Esophagus squamous epithelium (tissue), 4 donors: ENCODE measurements at regions not wholly inside any gene's neighbourhood (a gene's known extent, or its start where the extent isn't known, plus 50 kb on each side); places are given as distances from the start of the nearest gene placed in this dataset.

Experiments
- POLR2A ChIP-seq, 4 donors: fragments of 450-650 bp; IDR thresholded peaks; one replicate each; pipeline ENCODE4 v1.6.1; 2017; ENCODE audit warnings: antibody characterized with exemption in 4 of 4, mild to moderate bottlenecking in 4 of 4, moderate library complexity in 3 of 4
- TF ChIP-seq, protein P1 (sequence below), 6 experiments: fragments of 450-650 bp in 4 of 6; fragments of 200-600 bp in 2 of 6; sonication (generic) in 2 of 6; IDR thresholded peaks; one replicate each; pipeline ENCODE4 v1.5.1; 2016 to 2019; ENCODE audit warnings: antibody characterized with exemption in 6 of 6, mild to moderate bottlenecking in 4 of 6, moderate library complexity in 4 of 6

GRCh38 chr4:108247387-108248049 lies 78.8 kb upstream of the LEF1 start:
- TF ChIP-seq, protein P1, sequence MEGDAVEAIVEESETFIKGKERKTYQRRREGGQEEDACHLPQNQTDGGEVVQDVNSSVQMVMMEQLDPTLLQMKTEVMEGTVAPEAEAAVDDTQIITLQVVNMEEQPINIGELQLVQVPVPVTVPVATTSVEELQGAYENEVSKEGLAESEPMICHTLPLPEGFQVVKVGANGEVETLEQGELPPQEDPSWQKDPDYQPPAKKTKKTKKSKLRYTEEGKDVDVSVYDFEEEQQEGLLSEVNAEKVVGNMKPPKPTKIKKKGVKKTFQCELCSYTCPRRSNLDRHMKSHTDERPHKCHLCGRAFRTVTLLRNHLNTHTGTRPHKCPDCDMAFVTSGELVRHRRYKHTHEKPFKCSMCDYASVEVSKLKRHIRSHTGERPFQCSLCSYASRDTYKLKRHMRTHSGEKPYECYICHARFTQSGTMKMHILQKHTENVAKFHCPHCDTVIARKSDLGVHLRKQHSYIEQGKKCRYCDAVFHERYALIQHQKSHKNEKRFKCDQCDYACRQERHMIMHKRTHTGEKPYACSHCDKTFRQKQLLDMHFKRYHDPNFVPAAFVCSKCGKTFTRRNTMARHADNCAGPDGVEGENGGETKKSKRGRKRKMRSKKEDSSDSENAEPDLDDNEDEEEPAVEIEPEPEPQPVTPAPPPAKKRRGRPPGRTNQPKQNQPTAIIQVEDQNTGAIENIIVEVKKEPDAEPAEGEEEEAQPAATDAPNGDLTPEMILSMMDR (IDR thresholded peaks at IDR 0.05): no peak
- no peak for TF ChIP-seq POLR2A (IDR thresholded peaks at IDR 0.05)
